ENCODE measurements at regions not wholly inside any gene's neighbourhood (a gene's known extent, or its start where the extent isn't known, plus 50 kb on each side); places are given as distances from the start of the nearest gene placed in this dataset.

DNA sequence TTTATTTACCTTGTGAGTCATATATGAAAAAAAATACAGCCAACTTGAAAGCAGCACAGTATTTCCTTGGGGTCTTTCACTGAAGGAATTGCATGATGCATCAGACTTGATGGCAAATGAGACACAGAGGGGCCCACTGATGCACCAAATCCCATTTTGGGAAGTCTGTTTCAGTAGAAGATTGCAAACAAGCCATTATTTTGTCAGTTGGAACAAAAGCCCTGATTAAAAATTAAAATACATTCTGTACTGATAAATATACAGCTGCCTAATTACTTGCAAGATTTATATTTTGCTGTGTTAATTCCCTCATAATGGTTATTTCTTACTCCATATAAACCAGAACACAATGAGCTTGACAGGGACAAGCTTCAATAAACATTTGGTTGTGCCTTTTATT is 370.4 kb downstream of the SUCLG1 start:
- TF ChIP-seq, protein P1, sequence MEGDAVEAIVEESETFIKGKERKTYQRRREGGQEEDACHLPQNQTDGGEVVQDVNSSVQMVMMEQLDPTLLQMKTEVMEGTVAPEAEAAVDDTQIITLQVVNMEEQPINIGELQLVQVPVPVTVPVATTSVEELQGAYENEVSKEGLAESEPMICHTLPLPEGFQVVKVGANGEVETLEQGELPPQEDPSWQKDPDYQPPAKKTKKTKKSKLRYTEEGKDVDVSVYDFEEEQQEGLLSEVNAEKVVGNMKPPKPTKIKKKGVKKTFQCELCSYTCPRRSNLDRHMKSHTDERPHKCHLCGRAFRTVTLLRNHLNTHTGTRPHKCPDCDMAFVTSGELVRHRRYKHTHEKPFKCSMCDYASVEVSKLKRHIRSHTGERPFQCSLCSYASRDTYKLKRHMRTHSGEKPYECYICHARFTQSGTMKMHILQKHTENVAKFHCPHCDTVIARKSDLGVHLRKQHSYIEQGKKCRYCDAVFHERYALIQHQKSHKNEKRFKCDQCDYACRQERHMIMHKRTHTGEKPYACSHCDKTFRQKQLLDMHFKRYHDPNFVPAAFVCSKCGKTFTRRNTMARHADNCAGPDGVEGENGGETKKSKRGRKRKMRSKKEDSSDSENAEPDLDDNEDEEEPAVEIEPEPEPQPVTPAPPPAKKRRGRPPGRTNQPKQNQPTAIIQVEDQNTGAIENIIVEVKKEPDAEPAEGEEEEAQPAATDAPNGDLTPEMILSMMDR (IDR thresholded peaks at IDR 0.05): no peak
- TF ChIP-seq POLR2A (IDR thresholded peaks at IDR 0.05): no peak

All from body of pancreas (tissue), 4 donors.